ENCODE measurements at regions not wholly inside any gene's neighbourhood (a gene's known extent, or its start where the extent isn't known, plus 50 kb on each side); places are given as distances from the start of the nearest gene placed in this dataset.

DNA sequence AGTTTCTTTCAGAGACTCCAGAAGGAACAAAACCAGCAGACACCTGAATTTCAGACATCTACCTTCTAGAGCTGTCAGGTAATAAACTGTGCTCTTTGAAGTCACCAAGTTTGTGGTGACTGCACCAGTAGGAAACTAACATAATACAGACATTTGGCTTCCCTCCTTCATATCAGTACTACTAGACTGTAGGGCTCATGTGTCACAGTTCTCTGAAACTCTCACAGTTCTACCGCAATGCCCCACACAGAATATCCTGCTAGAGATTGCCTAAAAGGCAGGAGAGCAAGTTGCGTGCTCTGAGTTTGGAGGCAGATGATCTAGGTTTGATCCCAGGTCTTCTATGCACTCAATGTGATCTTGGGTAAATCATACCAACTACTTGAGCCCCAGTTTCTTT, 205.0 kb upstream of the LRFN2 start:
- no peak for DNase-seq

DNA sequence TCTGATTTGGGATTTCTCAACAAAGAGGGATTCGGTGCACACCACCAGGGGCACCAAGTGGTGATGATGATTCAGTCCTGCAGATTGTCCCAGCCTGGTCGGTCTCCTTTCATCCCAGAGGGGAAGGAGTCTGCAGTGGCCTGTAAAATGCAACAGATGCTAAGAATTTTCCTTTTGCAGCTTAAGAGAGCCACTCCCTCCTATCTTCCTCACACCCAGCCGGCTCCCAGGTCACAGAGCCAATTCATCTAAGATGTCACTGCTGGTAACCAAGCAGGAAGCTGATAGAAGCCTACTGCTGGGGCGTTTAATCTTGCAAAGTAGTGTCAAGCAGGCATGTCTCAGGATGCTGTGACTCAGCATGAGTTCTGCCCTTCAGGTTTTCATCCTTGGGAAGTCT, 203.8 kb upstream of the LRFN2 start:
- no peak for DNase-seq

DNA sequence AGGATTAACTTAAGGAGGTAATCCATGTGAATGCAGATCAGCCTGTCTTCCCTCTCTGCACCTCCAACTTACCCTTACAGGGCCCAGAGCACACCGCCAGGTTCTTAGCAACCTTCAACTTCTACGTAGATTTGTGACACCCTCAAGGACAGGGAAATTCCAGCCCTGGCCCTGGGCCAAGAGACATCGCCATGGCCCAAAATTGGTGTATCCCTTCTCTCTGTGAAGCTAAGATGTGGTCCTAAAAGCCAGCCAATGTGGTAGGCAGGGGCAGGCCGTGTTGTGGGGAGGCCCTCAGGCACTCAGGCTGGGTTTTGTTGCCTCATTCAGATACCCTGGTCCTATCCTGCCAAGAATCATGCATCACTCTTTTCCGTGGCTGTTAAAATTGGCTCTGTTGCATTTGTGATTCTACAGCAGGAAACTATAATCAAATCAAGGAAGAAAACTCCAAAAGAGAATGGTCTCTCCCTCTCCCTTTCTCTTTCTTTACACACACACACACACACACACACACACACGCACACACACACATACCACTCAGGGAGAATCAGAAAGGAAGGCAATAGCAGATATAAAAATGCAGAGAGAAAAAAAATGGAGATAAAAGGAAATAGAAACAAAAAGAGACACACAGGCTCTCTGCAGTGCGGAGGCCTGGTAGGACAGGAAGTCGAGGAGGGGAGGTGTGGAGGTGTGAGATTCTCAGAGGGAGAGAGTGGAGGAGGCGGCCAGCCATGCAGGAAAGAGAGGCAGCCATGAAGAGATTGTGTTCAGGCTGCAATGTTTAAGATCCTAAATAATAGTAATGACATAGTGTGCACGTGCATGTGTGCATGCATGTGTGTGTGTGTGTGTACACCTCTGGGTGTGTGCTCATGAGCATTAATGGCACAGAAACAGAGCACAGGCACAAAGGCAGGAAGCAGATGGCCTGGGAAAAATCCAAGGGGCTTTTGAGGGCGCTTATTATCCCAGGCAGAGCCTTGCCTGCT, 201.8 kb upstream of the LRFN2 start:
- no peak for DNase-seq

DNA sequence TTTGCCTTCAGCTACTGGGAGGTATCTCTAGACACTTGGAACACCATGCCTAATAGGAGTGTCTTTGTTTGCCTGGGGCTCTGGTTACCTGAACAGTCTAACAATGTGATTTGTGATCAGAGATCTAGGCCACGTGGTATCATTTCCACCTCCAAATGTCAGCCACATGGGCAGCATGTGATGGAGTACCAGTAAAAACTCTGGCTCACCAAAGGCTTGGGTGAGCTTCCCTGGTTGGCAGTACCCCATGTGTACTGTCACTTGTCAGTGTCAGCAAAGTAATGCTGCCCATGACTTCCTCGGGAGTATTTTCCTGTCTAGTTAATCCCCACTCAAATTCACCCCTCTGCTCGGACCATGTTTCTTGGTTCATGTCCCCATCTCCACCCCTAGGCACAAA, 195.2 kb upstream of the LRFN2 start:
- DNase-seq = no peak

DNA sequence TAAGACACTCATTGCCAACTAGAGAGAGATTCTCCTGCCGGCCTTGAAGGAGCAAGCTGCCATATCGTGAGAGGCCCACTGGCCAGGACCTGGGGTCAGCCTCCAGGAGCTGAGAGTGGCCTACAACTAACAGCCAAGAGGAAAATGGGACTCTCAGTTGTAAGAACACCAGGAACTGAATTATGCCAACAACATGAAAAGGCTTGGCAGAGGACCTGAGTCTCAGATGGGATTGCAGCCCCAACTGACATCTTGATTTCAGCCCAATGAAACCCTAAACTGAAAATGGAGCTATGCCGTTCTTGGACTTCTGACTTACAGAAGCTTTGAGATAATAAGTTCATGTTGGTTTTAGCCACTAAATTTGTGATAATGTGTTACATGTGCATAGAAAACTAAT, 193.5 kb upstream of the LRFN2 start:
- no peak for DNase-seq

DNA sequence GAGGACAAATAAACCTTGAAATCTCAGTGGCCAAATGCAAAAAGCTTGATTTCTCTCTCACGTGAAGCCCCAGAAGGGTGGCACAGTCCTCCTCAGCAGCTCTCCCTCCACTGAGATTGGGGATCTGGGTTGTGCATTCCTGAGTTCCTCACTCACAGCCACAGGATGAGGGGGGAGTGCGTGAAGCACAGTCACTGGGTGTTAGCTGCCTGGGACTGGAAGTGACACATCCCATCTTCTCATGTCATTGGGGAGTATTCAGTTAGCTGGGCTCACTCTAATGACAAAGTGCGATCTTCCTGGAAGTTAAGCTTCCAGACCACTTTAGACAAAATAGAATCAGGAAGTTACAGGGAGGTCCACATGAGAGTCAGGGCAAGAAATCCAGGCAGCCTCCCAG, 192.2 kb upstream of the LRFN2 start:
- no peak for DNase-seq

DNA sequence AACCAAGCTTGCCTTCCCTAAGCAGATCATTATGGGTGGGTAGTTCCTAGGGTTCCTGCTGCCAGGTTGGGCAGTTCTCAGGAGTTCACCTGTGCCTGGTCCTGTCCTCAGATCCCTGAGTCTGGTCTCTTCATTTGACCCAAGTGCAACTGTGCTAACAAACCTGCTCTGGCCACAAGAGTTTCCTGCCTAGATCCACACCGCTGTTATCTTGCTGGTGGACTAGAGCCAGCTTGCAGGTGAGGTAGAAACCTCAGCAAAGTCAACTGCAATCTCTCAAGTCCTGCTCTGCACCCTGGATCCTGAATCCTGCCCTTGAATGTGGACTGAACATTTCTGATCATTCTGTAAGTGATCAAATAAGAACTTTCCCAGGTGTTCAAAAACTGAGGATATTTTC, 191.8 kb upstream of the LRFN2 start:
- DNase-seq = no peak

DNA sequence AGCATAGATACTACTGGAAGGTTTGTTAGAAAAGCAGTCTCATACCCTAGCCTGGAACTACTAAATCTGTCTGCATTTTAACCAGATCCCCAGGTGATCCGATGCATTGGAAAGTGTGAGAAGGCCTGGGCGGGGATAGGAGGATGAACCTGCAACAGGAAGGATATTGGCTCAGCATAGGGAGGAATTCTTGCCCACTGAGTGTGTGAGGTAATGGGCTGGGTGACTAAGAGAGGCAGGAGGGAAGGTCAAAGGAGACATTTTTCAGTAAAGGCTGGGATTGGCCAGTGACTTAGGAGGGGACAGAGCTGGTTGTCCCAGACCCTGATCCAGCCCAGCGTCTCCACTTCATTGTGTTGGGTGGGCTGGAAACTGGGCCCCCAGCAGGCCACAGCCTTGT, 191.0 kb upstream of the LRFN2 start:
- DNase-seq = no peak

DNA sequence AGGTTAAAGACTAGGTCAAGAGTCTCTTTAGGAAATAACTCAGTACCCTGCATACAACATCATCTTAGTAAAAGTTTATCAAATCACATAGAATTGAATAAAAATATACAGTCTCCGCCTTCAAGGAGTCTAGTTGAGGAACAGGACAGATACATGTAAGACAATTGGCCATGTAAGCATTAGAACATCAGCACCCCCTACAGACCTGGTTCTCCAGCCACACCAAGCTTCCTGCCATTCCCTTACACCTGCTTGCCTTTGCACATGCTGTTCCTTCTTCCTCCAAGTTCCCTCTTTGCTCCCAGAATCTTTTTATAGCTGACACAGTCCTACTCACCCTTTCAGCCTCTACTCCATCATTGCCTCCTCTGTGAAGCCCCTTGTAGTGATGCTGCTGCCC, 187.8 kb upstream of the LRFN2 start:
- no peak for DNase-seq

DNA sequence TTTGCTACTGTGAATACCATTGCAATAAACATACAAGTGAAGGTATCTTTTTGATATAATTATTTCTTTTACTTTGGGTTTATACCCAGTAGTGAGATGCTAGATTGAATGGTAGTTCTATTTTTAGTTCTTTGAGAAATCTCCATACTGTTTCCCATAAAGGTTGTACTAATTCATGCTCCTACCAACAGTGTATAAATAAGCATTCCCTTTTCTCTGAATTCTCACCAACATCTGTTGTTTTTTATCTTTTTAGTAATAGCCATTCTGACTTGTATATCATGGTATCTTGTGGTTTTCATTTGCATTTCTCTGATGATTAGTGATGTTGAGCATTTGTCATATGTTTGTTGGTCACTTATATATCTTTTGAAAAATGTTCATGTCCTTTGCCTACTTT, 183.6 kb upstream of the LRFN2 start:
- DNase-seq = no peak

DNA sequence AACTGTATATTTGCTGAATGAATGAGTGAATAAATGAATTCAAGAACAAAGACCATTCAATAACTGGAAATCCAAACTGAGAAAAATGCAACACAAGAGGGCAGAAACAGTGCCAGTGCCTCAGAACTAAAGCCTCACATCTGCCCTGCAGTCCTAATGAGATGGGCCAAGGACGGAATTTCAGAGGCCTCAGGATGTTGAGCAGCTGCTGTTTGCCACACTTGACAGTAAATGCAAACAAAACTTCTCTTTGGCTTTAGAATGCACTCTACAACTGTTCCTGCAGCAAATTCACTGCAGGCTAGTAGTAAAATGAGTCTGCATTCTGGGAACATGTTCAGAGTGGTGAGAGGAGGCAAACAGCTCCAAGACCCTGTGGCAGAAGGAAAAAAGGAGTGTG, 177.6 kb upstream of the LRFN2 start:
- no peak for DNase-seq

DNA sequence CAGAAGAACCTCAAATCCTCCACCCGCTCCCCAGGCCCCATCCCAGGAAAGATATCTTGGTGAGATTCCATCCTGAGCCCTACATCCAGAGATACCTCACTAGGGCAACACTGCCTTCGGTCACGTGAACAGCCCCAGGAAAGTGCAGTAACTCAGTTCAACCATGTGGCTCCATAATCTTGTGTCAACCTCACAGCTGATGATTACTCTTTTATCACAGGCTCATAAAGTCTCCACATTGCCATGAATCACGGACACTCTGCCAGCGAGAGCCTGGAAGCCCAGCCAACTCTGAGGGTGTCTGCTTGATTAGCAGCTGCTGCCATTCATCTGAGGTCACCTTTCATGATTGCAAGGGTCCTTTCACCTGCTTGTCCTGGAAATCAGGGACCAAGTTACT, 175.8 kb upstream of the LRFN2 start:
- DNase-seq = no peak

DNA sequence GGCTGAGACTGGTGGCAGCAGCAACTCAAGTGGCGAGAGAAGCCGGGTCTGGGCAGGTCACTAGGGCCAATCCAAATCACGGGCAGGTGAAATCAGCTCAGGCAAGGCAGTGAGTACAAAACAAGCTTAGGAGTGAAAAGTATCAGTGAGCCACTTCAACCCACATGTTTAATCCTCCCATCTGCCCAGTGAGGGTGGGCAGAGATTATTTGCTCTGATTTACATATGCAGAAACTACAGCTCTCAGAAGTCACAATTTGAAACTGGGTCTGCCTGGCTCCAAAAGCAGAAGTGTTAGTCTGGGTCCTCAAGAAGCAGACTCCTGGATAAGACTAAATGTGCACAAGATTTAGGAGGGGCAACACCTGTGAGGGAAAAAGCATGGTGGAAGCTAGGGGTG, 173.7 kb upstream of the LRFN2 start:
- DNase-seq = no peak

DNA sequence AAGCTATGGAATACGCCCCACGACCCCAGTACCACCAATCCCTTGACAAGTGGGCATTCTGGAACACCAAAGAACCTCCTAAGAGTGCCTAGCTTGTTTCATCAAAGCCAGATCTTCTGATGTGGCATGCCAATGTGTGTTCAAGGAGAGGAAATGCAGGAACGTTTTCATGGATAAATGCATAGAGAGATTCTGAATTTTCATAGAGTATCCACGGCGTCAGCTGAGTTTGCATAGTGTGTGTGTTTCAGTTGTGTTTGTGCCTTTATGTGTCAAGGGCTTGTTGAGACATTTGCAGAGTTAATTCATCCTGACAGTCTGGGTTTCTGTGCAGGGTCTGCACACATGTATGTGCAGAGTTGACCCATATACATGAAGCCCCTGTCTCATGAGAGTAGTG, 172.7 kb upstream of the LRFN2 start:
- no peak for DNase-seq

DNA sequence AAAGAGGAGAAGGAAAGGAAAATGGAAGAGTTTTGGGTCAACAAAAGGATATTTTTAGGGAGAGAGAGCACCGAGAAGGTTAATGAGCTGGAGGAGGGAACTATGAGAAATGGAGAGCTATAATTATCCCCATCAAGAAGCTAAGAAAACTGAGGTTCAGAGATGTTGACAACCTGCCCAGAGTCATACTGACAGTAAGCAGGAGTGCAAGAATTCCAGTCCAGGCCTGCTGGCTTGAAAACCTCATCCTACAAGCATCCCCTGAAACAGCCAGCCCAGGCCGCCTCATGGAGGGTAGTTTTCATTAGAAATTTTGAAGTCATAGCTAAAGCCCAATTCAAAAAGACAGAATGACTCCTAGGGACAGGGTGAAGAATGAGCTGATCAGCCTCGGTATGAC, 172.1 kb upstream of the LRFN2 start:
- DNase-seq = no peak

DNA sequence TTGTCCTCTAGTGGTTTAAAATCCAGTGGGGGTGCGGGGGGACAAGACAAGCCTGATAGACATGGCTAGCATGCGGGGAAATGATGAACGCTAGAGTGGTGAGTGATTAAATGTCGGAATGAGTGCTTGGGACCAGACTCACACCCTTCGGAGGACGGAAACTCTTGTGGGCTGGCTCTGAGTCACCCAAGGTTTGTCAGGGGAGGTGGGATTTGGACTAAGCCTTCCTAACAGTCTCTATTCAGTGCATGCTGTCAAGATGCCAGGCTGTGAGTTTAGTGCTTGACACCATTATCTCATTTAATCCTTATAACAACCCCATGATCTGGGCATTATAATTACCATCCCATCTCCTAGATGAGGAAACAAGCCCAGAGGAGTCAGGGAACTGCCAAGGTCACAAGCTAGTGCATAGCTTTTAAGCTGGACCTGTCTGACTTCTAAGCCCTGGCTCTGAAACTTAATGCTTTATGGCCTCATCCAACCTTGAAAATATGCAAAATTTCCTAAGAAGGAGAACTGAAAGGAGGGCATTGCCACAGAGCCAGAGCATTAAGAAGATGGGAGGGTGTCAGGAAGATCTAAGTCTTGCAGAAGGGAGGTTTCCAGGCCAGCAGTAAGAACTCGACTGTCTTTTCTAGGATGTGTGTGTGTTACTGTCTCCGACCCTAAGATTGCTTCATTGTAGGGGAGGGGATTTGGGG, 168.7 kb upstream of the LRFN2 start:
- no peak for DNase-seq

DNA sequence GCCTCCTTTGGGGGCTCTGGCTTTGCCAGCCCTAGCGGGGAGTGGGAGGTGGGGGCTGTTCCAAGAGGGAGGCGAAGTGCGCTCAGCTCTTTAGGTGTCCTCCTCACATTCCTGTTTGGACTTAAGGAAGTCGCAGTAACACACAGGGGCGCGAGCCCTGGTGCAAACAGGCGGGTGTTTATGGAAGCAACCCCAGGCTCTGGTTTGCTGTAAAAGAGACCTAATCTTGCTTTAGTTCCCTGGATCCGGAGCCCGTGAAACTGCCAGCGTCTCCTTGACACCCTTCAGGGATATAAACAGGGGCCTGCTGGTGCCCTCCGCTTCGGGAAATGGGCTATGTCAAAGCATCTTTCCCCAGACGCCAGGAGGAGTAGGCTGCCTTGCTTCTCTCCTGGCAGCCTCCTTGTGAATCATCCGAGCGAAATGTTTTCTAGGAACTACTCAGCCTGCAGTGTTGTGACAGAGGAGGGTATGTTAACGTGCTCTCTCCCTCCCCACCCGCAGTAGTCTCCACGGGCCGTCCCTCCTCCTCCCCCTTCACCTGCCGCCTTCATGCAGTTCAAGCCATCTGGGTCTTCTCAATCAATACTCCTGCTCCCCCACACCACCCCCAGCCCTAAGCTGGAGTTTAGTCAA, 168.0 kb upstream of the LRFN2 start:
- DNase-seq = no peak

DNA sequence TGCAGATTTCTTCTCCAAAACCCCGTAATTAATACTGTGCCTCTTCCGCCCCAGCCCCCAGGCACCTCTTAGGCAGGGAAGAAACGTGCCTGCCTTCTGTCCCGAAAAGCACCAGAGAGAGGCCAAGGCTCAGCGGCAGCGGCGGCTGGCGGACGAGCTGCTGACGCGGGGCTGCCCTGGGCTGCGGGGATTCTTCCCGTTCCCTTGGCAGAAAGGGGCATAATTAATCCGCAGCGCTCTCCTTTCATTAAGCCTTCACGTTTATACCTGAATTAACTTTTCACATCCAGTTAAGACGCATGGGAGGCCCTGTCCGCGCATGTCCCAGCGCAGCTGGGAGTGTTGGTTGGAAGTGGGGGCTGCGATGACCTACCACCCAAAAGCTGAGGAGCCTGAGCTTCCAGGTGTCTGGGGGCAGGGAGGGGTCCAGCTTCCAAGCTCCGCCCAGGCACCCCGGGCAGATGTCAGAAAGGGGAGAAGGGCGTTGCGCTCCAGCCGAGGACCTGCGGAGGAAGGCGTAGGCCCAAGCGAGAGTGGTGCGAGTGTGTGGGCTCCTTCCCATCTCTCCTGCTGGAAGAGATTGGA, 167.4 kb upstream of the LRFN2 start:
- DNase-seq = no peak

DNA sequence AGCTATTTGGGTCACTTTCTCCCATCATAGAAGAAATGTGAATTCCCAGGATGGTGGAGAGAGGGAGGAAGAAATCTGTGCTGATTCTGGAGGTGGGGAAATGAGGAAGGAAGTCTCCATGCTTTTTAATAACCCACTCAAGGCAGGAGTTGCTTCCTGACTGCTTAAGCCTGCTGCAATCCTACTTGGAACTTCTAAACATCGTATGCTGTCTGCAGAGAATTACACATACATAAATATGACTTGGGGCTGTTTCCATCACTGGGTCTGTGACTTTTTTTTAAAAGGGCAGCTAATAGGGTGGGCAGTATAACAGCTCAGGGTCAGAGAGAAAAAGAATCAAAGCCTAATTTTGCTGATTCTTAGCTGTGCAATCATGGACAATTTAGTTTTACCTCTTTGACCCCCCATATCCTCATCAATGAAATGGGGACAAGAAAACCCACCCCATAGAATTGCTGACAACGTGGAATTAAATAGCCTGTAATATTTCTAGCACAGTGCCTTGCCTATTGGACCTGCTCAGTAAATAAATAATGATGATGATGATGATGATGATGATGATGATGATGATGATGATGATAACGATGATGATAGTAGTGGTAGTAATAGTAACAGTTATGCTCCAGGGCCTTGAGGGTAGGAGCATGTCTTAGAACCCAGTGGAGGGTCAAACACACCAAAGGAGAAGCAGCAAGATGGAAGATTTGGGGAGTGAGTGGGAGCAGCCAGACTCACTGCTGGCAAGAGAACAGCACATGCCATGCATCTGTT, 166.7 kb upstream of the LRFN2 start:
- no peak for DNase-seq

DNA sequence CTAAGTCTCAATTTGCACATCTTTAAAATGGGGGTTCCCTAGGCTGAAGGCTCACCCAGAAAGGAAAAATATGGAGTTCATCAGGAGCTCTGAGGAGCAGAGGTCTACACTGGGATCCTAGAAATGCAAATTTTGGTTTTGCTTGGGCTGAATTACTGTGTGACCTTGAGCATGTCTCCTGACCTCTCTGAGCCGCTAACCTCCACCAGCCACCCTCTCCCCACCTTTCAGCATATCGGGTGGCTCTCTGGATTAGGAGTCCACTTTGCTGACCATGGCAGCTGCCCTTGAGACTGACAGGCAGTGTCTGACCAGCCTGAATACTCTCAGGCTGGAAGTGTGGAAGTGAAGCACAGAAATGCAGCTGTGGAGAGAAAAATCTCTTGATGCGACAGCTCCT, 165.9 kb upstream of the LRFN2 start:
- no peak for DNase-seq

DNA sequence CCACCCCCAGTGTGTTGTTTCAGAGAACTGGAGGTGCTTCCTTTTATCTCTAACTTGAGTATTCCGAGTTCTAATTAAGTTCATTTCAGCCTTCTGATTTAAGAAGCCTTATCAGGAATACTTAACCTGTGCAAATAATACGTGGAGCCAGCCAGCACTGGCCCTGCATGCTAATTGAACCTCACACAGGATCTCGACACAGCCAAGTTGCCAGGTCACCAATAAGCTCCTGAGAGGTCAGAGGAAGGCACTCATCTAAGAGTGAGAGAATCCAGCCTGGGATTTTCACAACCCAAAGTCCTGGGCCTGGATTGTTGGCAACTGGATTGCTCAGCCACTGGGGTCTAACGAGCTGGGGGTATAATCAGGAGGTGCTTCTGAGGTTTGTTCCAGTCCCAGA, 157.7 kb upstream of the LRFN2 start:
- DNase-seq = no peak

DNA sequence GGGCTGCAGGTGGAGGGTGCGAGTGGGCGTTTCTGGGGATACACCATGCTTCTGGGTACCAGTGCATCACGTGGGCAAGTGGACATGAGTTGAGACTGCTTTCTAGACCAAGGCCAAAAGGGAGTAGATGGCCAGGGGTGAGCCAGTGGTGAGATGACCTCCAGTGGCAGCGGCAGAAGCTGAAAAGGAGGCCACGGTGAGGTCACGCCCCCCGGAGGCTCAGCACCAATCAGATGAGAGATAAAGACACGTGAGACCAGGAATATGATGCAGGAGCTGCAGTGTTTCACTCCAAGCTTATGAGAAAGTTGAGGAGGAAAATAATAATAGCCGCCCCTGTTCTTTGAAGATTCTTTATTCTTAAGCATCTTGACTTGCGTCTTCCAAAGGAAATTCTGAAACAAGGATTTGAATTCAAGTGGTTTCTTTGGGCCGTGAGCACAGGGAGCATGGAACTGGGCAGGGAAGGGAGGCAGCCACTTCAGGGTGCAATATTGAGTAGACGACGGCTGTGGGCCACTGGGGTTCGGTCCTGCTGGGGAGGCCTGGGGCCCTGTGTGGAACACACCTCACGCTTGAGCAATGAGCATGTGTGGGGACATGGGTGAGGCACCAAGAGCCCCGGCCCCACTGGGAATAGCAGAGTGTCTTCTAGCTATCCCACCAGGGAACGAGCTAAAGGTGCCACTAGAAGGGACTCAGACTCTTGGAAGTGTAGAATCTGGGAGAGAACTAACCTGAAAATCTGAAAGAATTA, 156.7 kb upstream of the LRFN2 start:
- no peak for DNase-seq

All from GDM1 (cell line).